ENCODE measurements at regions not wholly inside any gene's neighbourhood (a gene's known extent, or its start where the extent isn't known, plus 50 kb on each side); places are given as distances from the start of the nearest gene placed in this dataset.
A peak's percentile ranks its signal among the peaks of the same experiment; 100 is the strongest.
"Not testable (repeated sequence)": the region's sequence is repeated elsewhere in the genome, so short reads cannot be mapped to it uniquely, and the experiment has no call there.

DNA sequence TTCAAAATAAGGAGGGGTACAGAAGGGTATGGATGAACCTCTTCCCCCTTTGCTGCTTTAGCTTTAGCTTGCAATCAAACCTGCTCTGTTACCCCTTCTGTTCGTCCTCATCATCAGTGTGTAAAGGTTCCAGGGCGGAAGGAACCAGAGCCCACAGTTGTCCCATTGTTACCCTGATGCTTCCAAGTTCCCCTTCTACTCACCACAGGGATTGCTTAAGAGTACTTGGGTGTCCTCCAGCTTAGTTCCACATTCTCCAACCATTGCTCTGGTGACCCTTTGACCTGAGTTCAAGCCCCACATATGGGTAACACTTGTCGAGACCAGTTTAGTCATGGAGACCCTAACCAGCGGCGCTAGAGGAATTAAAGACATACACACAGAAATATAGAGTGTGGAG, 1080.1 kb upstream of the ALCAM start:
- DNase-seq (no peak), ATAC-seq (no peak)
- intact Hi-C loops (cut with micrococcal nuclease) = no loop called here

- ATAC-seq (no peak), DNase-seq (no peak)
- intact Hi-C loops (cut with micrococcal nuclease) = no loop called here
Observed at GRCh38 chr3:104291437-104291851, 1075.3 kb upstream of the ALCAM start.

- peak; percentile 34 for ATAC-seq
- intact Hi-C loops (cut with micrococcal nuclease) = no loop called here
- DNase-seq = no peak
Observed at GRCh38 chr3:104291878-104292277, 1074.8 kb upstream of the ALCAM start.

DNA sequence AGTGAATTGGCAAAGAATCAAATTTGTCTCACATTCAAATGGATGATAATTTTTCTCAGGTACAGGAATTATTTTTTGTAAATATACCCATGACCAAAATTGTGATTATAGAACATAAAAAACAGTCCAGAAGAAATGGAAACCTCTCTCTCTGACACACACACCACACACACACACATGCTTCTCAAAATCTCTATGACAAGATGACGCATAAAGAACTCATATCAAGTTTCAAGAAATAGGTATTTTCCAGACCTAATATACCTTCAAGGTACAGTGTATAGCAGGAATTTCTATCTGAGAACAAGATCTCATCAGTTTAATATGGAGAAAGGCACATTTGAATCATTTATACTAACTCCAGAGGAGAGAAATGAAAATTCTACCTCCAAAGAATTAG, 1069.1 kb upstream of the ALCAM start:
- intact Hi-C loops (cut with micrococcal nuclease) = no loop called here
- no peak for ATAC-seq

GRCh38 chr3:104298662-104299061, 1068.0 kb upstream of the ALCAM start:
- DNase-seq (no peak), ATAC-seq (no peak)
- intact Hi-C loops (cut with micrococcal nuclease) = no loop called here

More for the DNA sequence above, 1069.1 kb upstream of the ALCAM start:
- no peak for DNase-seq

DNA sequence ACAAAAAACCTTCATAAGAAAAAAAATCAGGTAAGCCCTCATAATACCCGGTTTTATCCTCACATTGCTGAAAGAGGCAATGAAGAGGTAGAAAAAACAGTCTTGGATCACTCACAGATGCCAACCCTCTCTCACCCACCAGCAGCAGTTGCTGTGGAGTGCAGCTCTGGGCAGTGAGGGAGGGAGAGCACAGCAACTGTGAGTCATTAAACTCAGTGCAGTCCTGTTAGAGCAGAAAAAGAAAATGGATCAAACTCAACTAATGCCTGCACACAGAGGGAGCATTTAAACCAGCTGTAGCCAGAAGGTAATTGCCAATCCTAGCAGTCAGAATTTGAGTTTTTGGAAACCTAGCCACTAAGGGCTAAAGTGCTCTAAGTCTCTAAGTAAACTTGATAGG, 1050.6 kb upstream of the ALCAM start:
- intact Hi-C loops (cut with micrococcal nuclease) = no loop called here
- DNase-seq (no peak), ATAC-seq (no peak)

DNA sequence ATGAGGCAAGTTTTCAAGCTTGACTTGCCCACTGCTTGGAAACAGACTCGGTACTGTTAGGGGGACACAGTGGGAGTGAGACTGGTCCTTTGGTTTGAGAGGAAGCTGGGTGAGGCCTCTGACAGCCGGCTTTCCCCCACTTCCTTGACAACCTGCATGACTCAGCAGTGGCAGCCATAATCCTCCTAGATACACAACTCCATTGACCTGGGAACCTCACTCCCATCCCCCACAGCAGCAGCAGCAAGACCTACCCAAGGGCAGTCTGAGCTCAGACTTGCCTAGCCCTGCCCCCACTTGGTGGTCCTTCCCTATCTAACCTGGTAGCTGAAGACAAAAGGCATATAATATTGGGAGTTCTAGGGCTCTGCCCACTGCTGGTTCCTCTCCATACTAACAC, 1043.5 kb upstream of the ALCAM start:
- no peak for ATAC-seq
- intact Hi-C loops (cut with micrococcal nuclease) = no loop called here
- DNase-seq = no peak

DNA sequence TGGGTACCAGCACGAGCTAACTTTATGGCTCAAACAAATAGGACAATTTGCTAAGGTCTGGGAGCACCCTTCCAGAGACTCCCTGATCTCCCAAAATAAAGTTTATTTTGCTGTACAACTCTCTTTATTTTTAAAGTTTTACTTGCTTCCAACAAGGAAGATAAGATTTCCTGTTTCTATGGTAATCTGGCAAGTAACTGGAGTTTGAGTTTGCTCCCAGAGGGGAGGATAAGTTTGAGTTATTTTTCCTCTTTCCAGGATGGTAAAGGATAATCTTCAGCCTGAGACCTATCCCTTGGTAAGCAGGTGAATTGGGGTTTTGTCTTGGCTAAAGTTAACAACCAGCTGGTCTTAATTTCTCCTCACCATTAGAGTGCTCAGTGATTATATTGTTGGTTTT, 1019.4 kb upstream of the ALCAM start:
- DNase-seq = no peak
- no peak for ATAC-seq
- intact Hi-C loops (cut with micrococcal nuclease) = no loop called here

DNA sequence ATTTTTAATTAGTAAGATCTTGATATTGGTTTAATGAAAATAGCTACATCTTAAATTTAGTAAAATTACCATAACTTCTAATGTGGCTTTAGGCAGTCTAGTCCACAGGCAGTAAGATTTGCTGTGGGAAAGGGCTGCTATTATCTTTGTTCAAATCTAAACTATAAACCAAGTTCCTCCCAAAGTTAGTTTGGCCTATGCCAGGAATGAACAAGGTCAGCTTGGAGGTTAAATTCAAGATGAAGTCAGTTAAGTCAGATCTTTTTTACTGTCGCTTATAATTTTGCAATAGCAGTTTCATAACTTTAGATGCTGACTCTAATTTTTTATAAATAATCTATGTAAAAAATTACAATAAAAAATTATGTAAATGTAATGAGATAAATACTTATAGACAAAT, 1016.9 kb upstream of the ALCAM start:
- ATAC-seq = no peak
- intact Hi-C loops (cut with micrococcal nuclease) = no loop called here

GRCh38 chr3:104353951-104354350, 1012.8 kb upstream of the ALCAM start:
- ATAC-seq = no peak
- intact Hi-C loops (cut with micrococcal nuclease) = no loop called here
- DNase-seq = no peak

More for the DNA sequence above, 1016.9 kb upstream of the ALCAM start:
- DNase-seq = no peak

GRCh38 chr3:104359546-104359945, 1007.2 kb upstream of the ALCAM start:
- ATAC-seq = no peak
- intact Hi-C loops (cut with micrococcal nuclease) = no loop called here
- no peak for DNase-seq

- DNase-seq = no peak
- intact Hi-C loops (cut with micrococcal nuclease) = no loop called here
- ATAC-seq = no peak
Observed at GRCh38 chr3:104360038-104360437, 1006.7 kb upstream of the ALCAM start.

GRCh38 chr3:104361748-104362147, 1005.0 kb upstream of the ALCAM start:
- DNase-seq; intact Hi-C loops (cut with micrococcal nuclease): not testable (repeated sequence)

GRCh38 chr3:104362319-104362718, 1004.4 kb upstream of the ALCAM start:
- ATAC-seq = no peak
- intact Hi-C loops (cut with micrococcal nuclease) = no loop called here
- DNase-seq = no peak

More at GRCh38 chr3:104361748-104362147, 1005.0 kb upstream of the ALCAM start:
- ATAC-seq = not testable (repeated sequence)

- intact Hi-C loops (cut with micrococcal nuclease) = no loop called here
- peak; percentile 62 for ATAC-seq
- no peak for DNase-seq
Observed at GRCh38 chr3:104367000-104367399, 999.7 kb upstream of the ALCAM start.

- ATAC-seq (no peak), DNase-seq (no peak)
- intact Hi-C loops (cut with micrococcal nuclease) = no loop called here
Observed at GRCh38 chr3:104368760-104369159, 997.9 kb upstream of the ALCAM start.

DNA sequence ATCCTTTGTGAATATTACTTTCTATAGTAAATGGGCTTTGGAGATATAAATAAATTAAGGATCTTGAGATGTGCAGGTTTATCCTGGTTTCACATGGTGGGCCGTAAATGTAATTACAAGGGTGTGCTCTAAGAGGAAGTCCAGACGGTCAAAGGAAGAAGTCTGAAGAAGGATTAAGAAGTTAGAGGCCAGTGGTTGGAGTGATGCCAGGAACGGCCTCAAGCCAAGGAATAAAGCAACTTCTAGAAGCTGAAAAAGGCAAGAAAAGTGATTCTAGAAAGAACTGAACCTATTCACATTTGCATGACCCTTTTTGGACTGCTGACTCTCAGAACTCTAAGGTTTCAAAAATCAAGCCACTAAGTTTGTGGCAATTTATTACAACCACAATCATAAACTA, 981.3 kb upstream of the ALCAM start:
- intact Hi-C loops (cut with micrococcal nuclease) = no loop called here
- ATAC-seq = no peak
- peak; percentile 43 for DNase-seq

- no peak for ATAC-seq
- intact Hi-C loops (cut with micrococcal nuclease) = no loop called here
- DNase-seq = no peak
Observed at GRCh38 chr3:104388619-104389018, 978.1 kb upstream of the ALCAM start.

- no peak for DNase-seq
- intact Hi-C loops (cut with micrococcal nuclease) = no loop called here
- no peak for ATAC-seq
Observed at GRCh38 chr3:104392327-104392726, 974.4 kb upstream of the ALCAM start.

DNA sequence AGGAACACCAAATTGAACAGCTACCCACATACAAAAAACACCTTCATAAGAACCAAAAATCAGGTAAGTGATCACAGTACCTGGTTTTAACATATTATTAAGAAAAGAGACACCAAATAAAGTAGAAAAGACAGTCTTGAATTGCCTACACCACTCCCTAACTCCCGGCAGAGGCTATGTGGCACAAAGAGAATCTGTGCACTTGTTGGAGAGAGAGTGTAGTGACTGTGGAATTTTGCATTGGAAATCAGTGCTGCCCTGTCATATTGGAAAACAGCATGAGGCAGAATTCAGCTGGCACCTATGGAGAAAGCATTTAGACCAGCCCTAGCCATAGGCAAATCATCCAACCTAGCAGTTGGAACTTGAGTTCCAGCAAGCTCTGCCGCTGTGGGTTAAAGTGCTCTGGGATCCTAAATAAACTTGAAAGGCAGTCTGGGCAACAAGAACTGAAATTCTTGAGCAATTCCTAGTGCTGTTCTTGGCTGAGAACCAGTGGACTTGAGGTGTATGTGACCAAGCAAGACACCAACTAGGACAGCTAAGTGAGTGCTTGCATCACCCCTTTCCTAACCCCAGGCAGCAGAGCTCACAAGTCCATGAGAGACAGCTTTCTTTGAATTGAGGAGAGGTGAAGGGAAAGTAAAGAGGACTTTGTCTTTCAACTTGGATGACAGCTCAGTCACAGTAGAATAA, 969.6 kb upstream of the ALCAM start:
- intact Hi-C loops (cut with micrococcal nuclease) = no loop called here
- ATAC-seq = no peak
- no peak for DNase-seq

DNA sequence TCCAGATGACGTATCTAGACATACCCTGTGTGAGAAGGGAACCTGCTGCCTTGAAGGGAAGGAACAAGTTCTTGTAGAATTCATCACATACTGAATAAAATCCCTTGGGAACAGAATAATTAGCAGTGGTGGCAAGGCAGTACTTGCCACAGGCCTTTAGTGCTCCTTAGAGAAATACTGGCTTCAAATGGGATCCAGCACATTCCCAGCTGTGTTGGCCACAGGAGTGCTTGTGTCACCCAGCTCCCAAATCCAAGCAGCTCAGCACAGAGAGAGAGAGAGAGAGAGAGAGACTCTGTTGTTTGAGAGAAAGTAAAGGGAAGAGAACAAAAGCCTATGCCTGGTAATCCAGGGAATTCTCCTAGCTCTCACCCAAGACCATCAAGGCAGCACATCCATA, 969.0 kb upstream of the ALCAM start:
- ATAC-seq (no peak), DNase-seq (no peak)
- intact Hi-C loops (cut with micrococcal nuclease) = no loop called here

- intact Hi-C loops (cut with micrococcal nuclease) = no loop called here
- no peak for ATAC-seq
- DNase-seq = no peak
Observed at GRCh38 chr3:104402902-104403301, 963.8 kb upstream of the ALCAM start.

All from left ventricle myocardium superior (tissue), 1 donor.